GM13977 (cell line): ENCODE measurements at regions not wholly inside any gene's neighbourhood (a gene's known extent, or its start where the extent isn't known, plus 50 kb on each side); places are given as distances from the start of the nearest gene placed in this dataset.
A peak's percentile ranks its signal among the peaks of the same experiment; 100 is the strongest.

ENCODE experiments used
- DNase-seq: peaks from one replicate; pipeline ENCODE4 v3.0.0; 2012; ENCODE audit warnings: low spot score
- CTCF ChIP-seq: IDR thresholded peaks from 2 replicates; pipeline ENCODE4 v1.5.1; 2012; ENCODE audit warnings: mild to moderate bottlenecking, control low read depth; ENCODE audit not compliant: insufficient read depth; ENCODE audit errors: extremely low read depth, missing control alignments
- in situ Hi-C: fragments of 300-500 bp; cut with MboI; formaldehyde crosslinking; loops from one replicate; pipeline ENCODE4 v1.12.0; 2022; ENCODE audit warnings: low sequenced_read_pairs, low pct_unique_long_range_greater_than_20kb, mixed read lengths, inconsistent platforms; ENCODE audit not compliant: unreplicated experiment

GRCh38 chr2:117407746-117408145, 406.7 kb upstream of the DDX18 start:
- in situ Hi-C loops, result no loop called here
- no peak for TF ChIP-seq CTCF
- no peak for DNase-seq

GRCh38 chr2:117409443-117409842, 405.0 kb upstream of the DDX18 start:
- no peak for TF ChIP-seq CTCF
- in situ Hi-C loops, result no loop called here
- no peak for DNase-seq

GRCh38 chr2:117411983-117412382, 402.5 kb upstream of the DDX18 start:
- TF ChIP-seq CTCF, result no peak
- no peak for DNase-seq
- in situ Hi-C loops, result no loop called here

- no peak for TF ChIP-seq CTCF
- in situ Hi-C loops, result no loop called here
Measured at GRCh38 chr2:117432746-117433145, 381.7 kb upstream of the DDX18 start.

GRCh38 chr2:117436697-117437096, 377.8 kb upstream of the DDX18 start:
- no peak for TF ChIP-seq CTCF
- in situ Hi-C loops, result no loop called here
- DNase-seq, result no peak

More at GRCh38 chr2:117432746-117433145, 381.7 kb upstream of the DDX18 start:
- DNase-seq, result no peak

- peak; percentile 19 for DNase-seq
- in situ Hi-C loops, result no loop called here
Measured at GRCh38 chr2:117470311-117471095, 344.0 kb upstream of the DDX18 start.

More at GRCh38 chr2:117470311-117471095, 344.0 kb upstream of the DDX18 start:
- TF ChIP-seq CTCF, result peak; percentile 65
